Neutrophil (primary cell): ENCODE measurements at regions not wholly inside any gene's neighbourhood (a gene's known extent, or its start where the extent isn't known, plus 50 kb on each side); places are given as distances from the start of the nearest gene placed in this dataset.

ENCODE experiments used
- H3K27ac ChIP-seq: fragments of 200-600 bp; sonication (generic); 2 replicates; pipeline ENCODE4 v1.5.1; 2016; ENCODE audit warnings: mild to moderate bottlenecking, moderate library complexity
- H3K27me3 ChIP-seq: fragments of 200-600 bp; sonication (generic); 2 replicates; pipeline ENCODE4 v1.6.0; 2016; ENCODE audit warnings: mild to moderate bottlenecking
- H3K36me3 ChIP-seq: fragments of 200-600 bp; sonication (generic); 2 replicates; pipeline ENCODE4 v1.5.1; 2017
- H3K4me1 ChIP-seq, 2 experiments: fragments of 200-600 bp in 1 of 2; sonication (generic) in 1 of 2; 1 replicate in 1 of 2; 2 replicates in 1 of 2; pipeline versions ENCODE4 v1.5.1 to v1.6.1; 2013 to 2016; ENCODE audit warnings: low read depth in 1 of 2, low read length in 1 of 2, mild to moderate bottlenecking in 1 of 2, moderate library complexity in 1 of 2; ENCODE audit not compliant: control insufficient read depth in 1 of 2, insufficient read depth in 1 of 2
- H3K4me3 ChIP-seq, 2 experiments: fragments of 200-600 bp in 1 of 2; sonication (generic) in 1 of 2; 1 replicate in 1 of 2; 2 replicates in 1 of 2; pipeline ENCODE4 v1.5.1; 2013 to 2016; ENCODE audit warnings: low read depth in 1 of 2, low read length in 1 of 2, mild to moderate bottlenecking in 1 of 2, moderate library complexity in 1 of 2
- H3K9me3 ChIP-seq: fragments of 200-600 bp; sonication (generic); 2 replicates; pipeline ENCODE4 v1.5.1; 2016
- CTCF ChIP-seq: fragments of 200-600 bp; sonication (generic); IDR thresholded peaks from 2 replicates; pipeline ENCODE4 v1.5.1; 2016; ENCODE audit warnings: antibody characterized with exemption

- no peak for TF ChIP-seq CTCF
- no peaks in the 10 kb centered on the region for H3K27me3 ChIP-seq
- no peak overlapping the region for H3K27ac ChIP-seq
- H3K4me3 ChIP-seq: no peak overlapping the region
- no peaks in the 10 kb centered on the region for H3K36me3 ChIP-seq
- H3K9me3 ChIP-seq: no peaks in the 10 kb centered on the region
- H3K4me1 ChIP-seq: no peaks in the 10 kb centered on the region
These were observed 241.2 kb downstream of the SOX2 start for GRCh38 chr3:181952929-181953328.

- no peak overlapping the region for H3K4me3 ChIP-seq
- no peaks in the 10 kb centered on the region for H3K36me3 ChIP-seq
- no peak for TF ChIP-seq CTCF
- H3K27me3 ChIP-seq: no peaks in the 10 kb centered on the region
- no peak overlapping the region for H3K27ac ChIP-seq
- no peaks in the 10 kb centered on the region for H3K4me1 ChIP-seq
- no peaks in the 10 kb centered on the region for H3K9me3 ChIP-seq
These were observed 243.8 kb downstream of the SOX2 start for GRCh38 chr3:181955566-181955965.

GRCh38 chr3:181956122-181956521 lies 244.4 kb downstream of the SOX2 start:
- Histone ChIP-seq H3K4me3 (no peak overlapping the region), H3K4me1 (no peaks in the 10 kb centered on the region), H3K9me3 (no peaks in the 10 kb centered on the region), H3K27me3 (no peaks in the 10 kb centered on the region), H3K27ac (no peak overlapping the region), H3K36me3 (no peaks in the 10 kb centered on the region)
- no peak for TF ChIP-seq CTCF

GRCh38 chr3:181966393-181966792 lies 254.7 kb downstream of the SOX2 start:
- TF ChIP-seq CTCF: no peak
- H3K27ac ChIP-seq: no peak overlapping the region
- no peaks in the 10 kb centered on the region for H3K9me3 ChIP-seq
- no peaks in the 10 kb centered on the region for H3K27me3 ChIP-seq
- H3K36me3 ChIP-seq: no peaks in the 10 kb centered on the region
- no peaks in the 10 kb centered on the region for H3K4me1 ChIP-seq
- no peak overlapping the region for H3K4me3 ChIP-seq

- Histone ChIP-seq H3K36me3 (no peaks in the 10 kb centered on the region), H3K27me3 (no peaks in the 10 kb centered on the region), H3K4me3 (no peak overlapping the region), H3K4me1 (no peaks in the 10 kb centered on the region), H3K9me3 (no peaks in the 10 kb centered on the region), H3K27ac (no peak overlapping the region)
- TF ChIP-seq CTCF: no peak
These were observed 258.2 kb downstream of the SOX2 start for GRCh38 chr3:181969925-181970324.

GRCh38 chr3:181971424-181971823 lies 259.7 kb downstream of the SOX2 start:
- Histone ChIP-seq H3K9me3 (no peaks in the 10 kb centered on the region), H3K27ac (no peak overlapping the region), H3K36me3 (no peaks in the 10 kb centered on the region), H3K4me3 (no peak overlapping the region), H3K4me1 (no peaks in the 10 kb centered on the region), H3K27me3 (no peaks in the 10 kb centered on the region)
- TF ChIP-seq CTCF: no peak
